IMR-90 (cell line): ENCODE measurements at regions not wholly inside any gene's neighbourhood (a gene's known extent, or its start where the extent isn't known, plus 50 kb on each side); places are given as distances from the start of the nearest gene placed in this dataset.

ENCODE experiments used
- ATAC-seq: fragments of 200-7000 bp; cut with Tn5 transposase; 2 replicates; pipeline ENCODE4 v1.9.1; 2020; ENCODE audit warnings: low read depth, mild to moderate bottlenecking, moderate library complexity
- BruUV-seq: library from RNA; stranded (reverse); fragments of 400-500 nt; replicated peaks from 2 replicates; lab custom pipeline; 2021; lab: Mats Ljungman, UMichigan
- CTCF ChIA-PET: fragments of 300-600 bp; formaldehyde crosslinking; extraction: SDS; loops from one replicate; lab custom pipeline; 2021; ENCODE audit warnings: antibody characterized with exemption; lab: Yijun Ruan, JAX
- POLR2A ChIA-PET: fragments of 300-600 bp; sonication (Branson Sonifier 250); formaldehyde crosslinking; loops from one replicate; lab custom pipeline; 2022; ENCODE audit warnings: antibody characterized with exemption; ENCODE audit not compliant: unreplicated experiment; lab: Charles Lee
- DNase-seq: peaks from one replicate; pipeline ENCODE4 v3.0.0; 2013
- H2AFZ ChIP-seq: replicated peaks from 2 replicates; pipeline ENCODE3; 2013; ENCODE audit warnings: low read length, mild to moderate bottlenecking; ENCODE audit not compliant: poor library complexity
- H2AK5ac ChIP-seq: 2 replicates; pipeline ENCODE4 v1.6.1; 2013; ENCODE audit warnings: low read depth, low read length, inconsistent platforms
- H2AK9ac ChIP-seq: replicated peaks from 2 replicates; pipeline ENCODE3; 2013; ENCODE audit warnings: mild to moderate bottlenecking, low read depth, low read length, moderate library complexity; ENCODE audit not compliant: poor library complexity
- H2BK120ac ChIP-seq: 2 replicates; pipeline ENCODE4 v1.6.1; 2013; ENCODE audit warnings: low read depth, low read length, inconsistent platforms
- H2BK15ac ChIP-seq: 3 replicates; pipeline ENCODE4 v1.6.1; 2013; ENCODE audit warnings: low read depth, low read length, inconsistent platforms
- H2BK20ac ChIP-seq: 2 replicates; pipeline ENCODE4 v1.6.1; 2013; ENCODE audit warnings: low read depth, mild to moderate bottlenecking, inconsistent platforms, low read length, moderate library complexity
- H2BK5ac ChIP-seq: 2 replicates; pipeline ENCODE4 v1.6.1; 2013; ENCODE audit warnings: mild to moderate bottlenecking, low read depth, low read length, inconsistent platforms; ENCODE audit not compliant: poor library complexity, severe bottlenecking
- H3K14ac ChIP-seq: replicated peaks from 2 replicates; pipeline ENCODE4 v1.6.1; 2013; ENCODE audit warnings: low read depth, low read length, inconsistent platforms
- H3K18ac ChIP-seq: 2 replicates; pipeline ENCODE4 v1.6.1; 2013; ENCODE audit warnings: low read depth, low read length, control low read depth
- H3K23ac ChIP-seq: 2 replicates; pipeline ENCODE4 v1.6.1; 2013; ENCODE audit warnings: low read depth, low read length, inconsistent platforms
- H3K27ac ChIP-seq: 2 replicates; pipeline ENCODE4 v1.5.1; 2013; ENCODE audit warnings: mild to moderate bottlenecking, control low read depth, low read length; ENCODE audit not compliant: insufficient read depth
- H3K27me3 ChIP-seq: 2 replicates; pipeline ENCODE4 v1.6.1; 2013; ENCODE audit warnings: low read length; ENCODE audit not compliant: control insufficient read depth, insufficient read depth
- H3K36me3 ChIP-seq: 2 replicates; pipeline ENCODE4 v1.6.1; 2013; ENCODE audit warnings: low read length, mixed read lengths; ENCODE audit not compliant: control insufficient read depth, insufficient read depth
- H3K4ac ChIP-seq: 2 replicates; pipeline ENCODE4 v1.6.1; 2013; ENCODE audit warnings: low read depth, low read length, inconsistent platforms
- H3K4me1 ChIP-seq: 2 replicates; pipeline ENCODE4 v1.6.1; 2013; ENCODE audit warnings: low read length, mixed read lengths; ENCODE audit not compliant: control insufficient read depth, insufficient read depth
- H3K4me2 ChIP-seq: 2 replicates; pipeline ENCODE4 v1.6.1; 2013; ENCODE audit warnings: low read depth, mild to moderate bottlenecking, control low read depth, low read length, moderate library complexity
- H3K4me3 ChIP-seq: 2 replicates; pipeline ENCODE4 v1.5.1; 2013; ENCODE audit warnings: low read depth, mild to moderate bottlenecking, control low read depth, low read length, moderate library complexity; ENCODE audit not compliant: insufficient read depth
- H3K56ac ChIP-seq: 2 replicates; pipeline ENCODE4 v1.6.1; 2013; ENCODE audit warnings: low read length, inconsistent platforms; ENCODE audit not compliant: insufficient read depth; ENCODE audit errors: extremely low read depth
- H3K79me1 ChIP-seq, 2 experiments: 2 replicates each; pipeline ENCODE4 v1.6.1; 2013; ENCODE audit warnings: low read length in 2 of 2, inconsistent platforms in 1 of 2, low read depth in 1 of 2
- H3K9ac ChIP-seq: 2 replicates; pipeline ENCODE4 v1.6.1; 2013; ENCODE audit warnings: low read depth, low read length, control low read depth
- H3K9me1 ChIP-seq: 2 replicates; pipeline ENCODE4 v1.6.1; 2013; ENCODE audit warnings: low read length, inconsistent platforms; ENCODE audit not compliant: insufficient read depth
- H3K9me3 ChIP-seq: 2 replicates; pipeline ENCODE4 v1.6.1; 2013; ENCODE audit warnings: low read length; ENCODE audit not compliant: control insufficient read depth, insufficient read depth
- H4K20me1 ChIP-seq: 2 replicates; pipeline ENCODE4 v1.6.1; 2013; ENCODE audit warnings: low read length, inconsistent platforms; ENCODE audit not compliant: insufficient read depth
- H4K5ac ChIP-seq: 2 replicates; pipeline ENCODE4 v1.6.1; 2013; ENCODE audit warnings: mild to moderate bottlenecking, low read depth, low read length, control low read depth
- H4K8ac ChIP-seq, 2 experiments: 2 replicates each; pipeline ENCODE4 v1.6.1; 2013; ENCODE audit warnings: low read depth in 2 of 2, low read length in 2 of 2, control low read depth in 1 of 2, inconsistent platforms in 1 of 2
- H4K91ac ChIP-seq: 2 replicates; pipeline ENCODE4 v1.6.1; 2013; ENCODE audit warnings: low read depth, low read length, inconsistent platforms; ENCODE audit not compliant: insufficient read depth
- MAFK ChIP-seq: IDR thresholded peaks from 2 replicates; pipeline ENCODE4 v1.6.1; 2012; ENCODE audit warnings: low read depth, low read length, improper control_type of control experiment
- MAZ ChIP-seq: IDR thresholded peaks from 2 replicates; pipeline ENCODE4 v1.6.1; 2012; ENCODE audit warnings: low read depth, mild to moderate bottlenecking, low read length, improper control_type of control experiment, moderate library complexity, borderline replicate concordance
- NFE2L2 ChIP-seq: fragments of 150-350 bp; IDR thresholded peaks from 2 replicates; pipeline ENCODE4 v1.6.1; 2016; ENCODE audit warnings: low read depth, mild to moderate bottlenecking, low read length
- POLR2A ChIP-seq: IDR thresholded peaks from 2 replicates; pipeline ENCODE4 v1.6.1; 2012; ENCODE audit warnings: mild to moderate bottlenecking, low read depth, low read length
- RAD21 ChIP-seq: IDR thresholded peaks from 2 replicates; pipeline ENCODE4 v1.6.1; 2012; ENCODE audit warnings: low read length, improper control_type of control experiment
- RCOR1 ChIP-seq: IDR thresholded peaks from 2 replicates; pipeline ENCODE4 v1.6.1; 2012; ENCODE audit warnings: mild to moderate bottlenecking, low read length, improper control_type of control experiment; ENCODE audit not compliant: insufficient replicate concordance
- SMC3 ChIP-seq: fragments of 150-350 bp; IDR thresholded peaks from 2 replicates; pipeline ENCODE4 v1.6.1; 2016; ENCODE audit warnings: low read depth, mild to moderate bottlenecking, antibody characterized with exemption, low read length, moderate library complexity
- WGBS, 2 experiments: methylation state at CpG; one replicate each; pipeline versions ENCODE4 v1.1.5 to v1.1.7; 2013; ENCODE audit warnings: missing lambda C conversion rate in 2 of 2; ENCODE audit not compliant: insufficient read length in 1 of 2; ENCODE audit errors: extremely low coverage in 2 of 2; 5-methylcytosine and 5-hydroxymethylcytosine counted together
- dilution Hi-C: fragments of 300-500 bp; cut with HindIII; formaldehyde crosslinking; loops from one replicate; pipeline ENCODE4 v1.14.3; 2018; ENCODE audit warnings: low sequenced_read_pairs; ENCODE audit not compliant: unreplicated experiment
- in situ Hi-C: fragments of 300-500 bp; cut with MboI; formaldehyde crosslinking; loops from 3 replicates; pipeline ENCODE4 v1.14.3; 2019; ENCODE audit warnings: low sequenced_read_pairs, inconsistent platforms, mixed read lengths
- intact Hi-C: fragments of 100-400 bp; cut with micrococcal nuclease; formaldehyde crosslinking; loops from 2 replicates; pipeline ENCODE4 v1.10.0; 2022
- TF ChIP-seq, protein P1 (sequence below): conservative IDR thresholded peaks from 2 replicates; pipeline ENCODE4 v1.5.1; 2012; ENCODE audit warnings: mild to moderate bottlenecking, low read depth, low read length, improper control_type of control experiment
- TF ChIP-seq, protein P2 (sequence below): fragments of 150-350 bp; IDR thresholded peaks from 2 replicates; pipeline ENCODE4 v1.6.1; 2016; ENCODE audit warnings: low read depth, mild to moderate bottlenecking, low read length, moderate library complexity, borderline replicate concordance

- Histone ChIP-seq H3K79me1 (no peaks in the 10 kb centered on the region), H3K9ac (no peak overlapping the region), H2AK5ac (no peak overlapping the region), H3K27ac (no peak overlapping the region), H3K4me2 (no peak overlapping the region), H2BK5ac (no peak overlapping the region), H3K4me1 (no peaks in the 10 kb centered on the region), H3K27me3 (peaks cover 6% of the 10 kb centered on the region), H2BK120ac (no peak overlapping the region), H2AFZ (no peak overlapping the region), H3K23ac (no peak overlapping the region), H3K9me3 (no peaks in the 10 kb centered on the region), H3K9me1 (no peaks in the 10 kb centered on the region), H4K8ac (no peak overlapping the region), H3K4me3 (no peak overlapping the region), H4K5ac (no peak overlapping the region), H4K91ac (no peak overlapping the region), H3K18ac (no peak overlapping the region), H3K36me3 (no peaks in the 10 kb centered on the region), H3K4ac (no peak overlapping the region), H2AK9ac (no peak overlapping the region), H3K14ac (no peak overlapping the region), H3K56ac (no peak overlapping the region; the same call in 1 of the 2 replicates), H2BK20ac (no peak overlapping the region), H2BK15ac (no peak overlapping the region), H4K20me1 (no peaks in the 10 kb centered on the region)
- 0 out of 2 replicates have a peak, but pooled peaks have one; percentile 35 for ATAC-seq
- peak; percentile 21 for DNase-seq
- dilution Hi-C loops, result no loop called here
- no TSS peak for BruUV-seq
- in situ Hi-C loops, result no loop called here
- WGBS, 2 experiments, result no CpG with 5 or more reads among the region's 4 CpGs
- ChIA-PET CTCF (no interaction called here), POLR2A (no interaction called here)
- intact Hi-C loops, result no loop called here
- TF ChIP-seq SMC3 (no peak), MAZ (no peak), MAFK (no peak), RCOR1 (no peak), RAD21 (no peak), POLR2A (no peak), NFE2L2 (no peak)
- TF ChIP-seq, protein P1, sequence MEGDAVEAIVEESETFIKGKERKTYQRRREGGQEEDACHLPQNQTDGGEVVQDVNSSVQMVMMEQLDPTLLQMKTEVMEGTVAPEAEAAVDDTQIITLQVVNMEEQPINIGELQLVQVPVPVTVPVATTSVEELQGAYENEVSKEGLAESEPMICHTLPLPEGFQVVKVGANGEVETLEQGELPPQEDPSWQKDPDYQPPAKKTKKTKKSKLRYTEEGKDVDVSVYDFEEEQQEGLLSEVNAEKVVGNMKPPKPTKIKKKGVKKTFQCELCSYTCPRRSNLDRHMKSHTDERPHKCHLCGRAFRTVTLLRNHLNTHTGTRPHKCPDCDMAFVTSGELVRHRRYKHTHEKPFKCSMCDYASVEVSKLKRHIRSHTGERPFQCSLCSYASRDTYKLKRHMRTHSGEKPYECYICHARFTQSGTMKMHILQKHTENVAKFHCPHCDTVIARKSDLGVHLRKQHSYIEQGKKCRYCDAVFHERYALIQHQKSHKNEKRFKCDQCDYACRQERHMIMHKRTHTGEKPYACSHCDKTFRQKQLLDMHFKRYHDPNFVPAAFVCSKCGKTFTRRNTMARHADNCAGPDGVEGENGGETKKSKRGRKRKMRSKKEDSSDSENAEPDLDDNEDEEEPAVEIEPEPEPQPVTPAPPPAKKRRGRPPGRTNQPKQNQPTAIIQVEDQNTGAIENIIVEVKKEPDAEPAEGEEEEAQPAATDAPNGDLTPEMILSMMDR, result no peak
- TF ChIP-seq, protein P2, sequence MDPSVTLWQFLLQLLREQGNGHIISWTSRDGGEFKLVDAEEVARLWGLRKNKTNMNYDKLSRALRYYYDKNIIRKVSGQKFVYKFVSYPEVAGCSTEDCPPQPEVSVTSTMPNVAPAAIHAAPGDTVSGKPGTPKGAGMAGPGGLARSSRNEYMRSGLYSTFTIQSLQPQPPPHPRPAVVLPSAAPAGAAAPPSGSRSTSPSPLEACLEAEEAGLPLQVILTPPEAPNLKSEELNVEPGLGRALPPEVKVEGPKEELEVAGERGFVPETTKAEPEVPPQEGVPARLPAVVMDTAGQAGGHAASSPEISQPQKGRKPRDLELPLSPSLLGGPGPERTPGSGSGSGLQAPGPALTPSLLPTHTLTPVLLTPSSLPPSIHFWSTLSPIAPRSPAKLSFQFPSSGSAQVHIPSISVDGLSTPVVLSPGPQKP, result no peak
Observed at GRCh38 chr9:89978185-89978584, 373.4 kb downstream of the GADD45G start.
